OCI-LY1 (cell line): ENCODE measurements at regions not wholly inside any gene's neighbourhood (a gene's known extent, or its start where the extent isn't known, plus 50 kb on each side); places are given as distances from the start of the nearest gene placed in this dataset.

Experiments used
- H2AFZ ChIP-seq: fragments of 200-600 bp; sonication (generic), shearing (Covaris generic); 2 replicates; pipeline ENCODE4 v1.6.0; 2014; ENCODE audit warnings: antibody characterized with exemption, mild to moderate bottlenecking, low read length
- H3F3A ChIP-seq: fragments of 200-600 bp; sonication (generic), shearing (Covaris generic); 2 replicates; pipeline ENCODE4 v1.6.0; 2014; ENCODE audit warnings: mild to moderate bottlenecking, antibody characterized with exemption, low read length, moderate library complexity; ENCODE audit not compliant: insufficient read depth
- H3K27ac ChIP-seq: fragments of 200-600 bp; sonication (generic); 2 replicates; pipeline ENCODE4 v1.5.1; 2014; ENCODE audit warnings: low read length, mixed run types, mild to moderate bottlenecking, low read depth; ENCODE audit not compliant: poor library complexity, severe bottlenecking
- H3K27me3 ChIP-seq: fragments of 200-600 bp; sonication (generic); 2 replicates; pipeline ENCODE4 v1.6.0; 2014; ENCODE audit warnings: antibody characterized with exemption, mild to moderate bottlenecking, low read length, moderate library complexity; ENCODE audit not compliant: insufficient read depth
- H3K36me3 ChIP-seq: fragments of 200-600 bp; sonication (generic); 2 replicates; pipeline ENCODE4 v1.6.1; 2014; ENCODE audit warnings: mild to moderate bottlenecking, antibody characterized with exemption, low read length, moderate library complexity, mixed read lengths; ENCODE audit not compliant: insufficient read depth
- H3K4me1 ChIP-seq: fragments of 200-600 bp; sonication (generic); 2 replicates; pipeline ENCODE4 v1.5.1; 2014; ENCODE audit warnings: mild to moderate bottlenecking, low read length, moderate library complexity; ENCODE audit not compliant: insufficient read depth, severe bottlenecking
- H3K4me2 ChIP-seq: fragments of 200-600 bp; sonication (generic), shearing (Covaris generic); 2 replicates; pipeline ENCODE4 v1.6.1; 2014; ENCODE audit warnings: low read length
- H3K4me3 ChIP-seq: fragments of 200-600 bp; sonication (generic); 2 replicates; pipeline ENCODE4 v1.5.1; 2014; ENCODE audit warnings: low read length, low read depth, mild to moderate bottlenecking, mixed read lengths; ENCODE audit not compliant: poor library complexity, severe bottlenecking
- H3K79me2 ChIP-seq: fragments of 200-600 bp; shearing (Covaris generic); 2 replicates; pipeline ENCODE4 v1.6.1; 2016; ENCODE audit warnings: mixed run types, low read length, mixed read lengths; ENCODE audit not compliant: insufficient read depth
- H3K9ac ChIP-seq: fragments of 200-600 bp; sonication (generic), shearing (Covaris generic); 2 replicates; pipeline ENCODE4 v1.6.1; 2014; ENCODE audit warnings: mild to moderate bottlenecking, low read length, mixed read lengths
- H3K9me2 ChIP-seq: fragments of 200-600 bp; sonication (generic), shearing (Covaris generic); 2 replicates; pipeline ENCODE4 v1.6.1; 2014; ENCODE audit warnings: low read depth, mild to moderate bottlenecking, low read length, mixed read lengths
- H3K9me3 ChIP-seq: fragments of 200-600 bp; shearing (Covaris generic); 2 replicates; pipeline ENCODE4 v1.6.1; 2014; ENCODE audit warnings: low read length, mixed read lengths
- H4K20me1 ChIP-seq: fragments of 200-600 bp; sonication (generic), shearing (Covaris generic); 2 replicates; pipeline ENCODE4 v1.6.0; 2016; ENCODE audit warnings: mild to moderate bottlenecking, low read length; ENCODE audit not compliant: insufficient read depth
- CTCF ChIP-seq: fragments of 200-600 bp; sonication (generic), shearing (Covaris generic); IDR thresholded peaks from 2 replicates; pipeline ENCODE4 v1.5.1; 2017; ENCODE audit warnings: mild to moderate bottlenecking, antibody characterized with exemption, low read length, moderate library complexity, mixed read lengths
- EZH2 ChIP-seq: fragments of 200-600 bp; sonication (generic), shearing (Covaris generic); IDR thresholded peaks from 2 replicates; pipeline ENCODE4 v1.8.0; 2017; ENCODE audit warnings: borderline replicate concordance, mixed run types, mild to moderate bottlenecking, antibody characterized with exemption, low read length, moderate library complexity, mixed read lengths

- H3K4me1 ChIP-seq = no peaks in the 10 kb centered on the region
- no peak overlapping the region for H3K27ac ChIP-seq
Measured at GRCh38 chr3:40876009-40876408, 323.3 kb upstream of the CTNNB1 start.

GRCh38 chr3:40876496-40876895, 322.8 kb upstream of the CTNNB1 start:
- TF ChIP-seq EZH2 (no peak), CTCF (no peak)
- H3K9me2 ChIP-seq = no peaks in the 10 kb centered on the region
- no peaks in the 10 kb centered on the region for H3K4me1 ChIP-seq
- H3K27ac ChIP-seq = no peak overlapping the region
- no peaks in the 10 kb centered on the region for H3K9me3 ChIP-seq
- no peak overlapping the region for H3K4me2 ChIP-seq
- no peaks in the 10 kb centered on the region for H3F3A ChIP-seq
- no peaks in the 10 kb centered on the region for H3K79me2 ChIP-seq
- H4K20me1 ChIP-seq = no peaks in the 10 kb centered on the region
- H3K36me3 ChIP-seq = no peaks in the 10 kb centered on the region
- no peak overlapping the region for H2AFZ ChIP-seq
- 0 out of 2 replicates have a peak, but pooled peaks cover 3% of the 10 kb centered on the region for H3K27me3 ChIP-seq
- no peak overlapping the region for H3K4me3 ChIP-seq
- H3K9ac ChIP-seq = no peak overlapping the region

More at GRCh38 chr3:40876009-40876408, 323.3 kb upstream of the CTNNB1 start:
- no peak overlapping the region for H3K9ac ChIP-seq
- H3K9me2 ChIP-seq = no peaks in the 10 kb centered on the region
- no peaks in the 10 kb centered on the region for H3K79me2 ChIP-seq
- no peak overlapping the region for H3K4me3 ChIP-seq
- H3F3A ChIP-seq = no peaks in the 10 kb centered on the region
- H4K20me1 ChIP-seq = no peaks in the 10 kb centered on the region
- no peaks in the 10 kb centered on the region for H3K9me3 ChIP-seq
- no peak overlapping the region for H2AFZ ChIP-seq
- H3K4me2 ChIP-seq = no peak overlapping the region
- no peak for TF ChIP-seq EZH2
- no peak for TF ChIP-seq CTCF
- no peaks in the 10 kb centered on the region for H3K36me3 ChIP-seq
- H3K27me3 ChIP-seq = 0 out of 2 replicates have a peak, but pooled peaks cover 3% of the 10 kb centered on the region

- no peaks in the 10 kb centered on the region for H3K4me1 ChIP-seq
- no peaks in the 10 kb centered on the region for H3K9me2 ChIP-seq
- no peaks in the 10 kb centered on the region for H3K79me2 ChIP-seq
- no peaks in the 10 kb centered on the region for H3K36me3 ChIP-seq
- no peaks in the 10 kb centered on the region for H3F3A ChIP-seq
- no peaks in the 10 kb centered on the region for H3K9me3 ChIP-seq
- H3K4me2 ChIP-seq = no peak overlapping the region
- no peak overlapping the region for H2AFZ ChIP-seq
- H3K4me3 ChIP-seq = no peak overlapping the region
- no peaks in the 10 kb centered on the region for H4K20me1 ChIP-seq
- no peak for TF ChIP-seq EZH2
- TF ChIP-seq CTCF = no peak
- H3K9ac ChIP-seq = no peak overlapping the region
- no peak overlapping the region for H3K27ac ChIP-seq
- H3K27me3 ChIP-seq = 0 out of 2 replicates have a peak, but pooled peaks cover 3% of the 10 kb centered on the region
Measured at GRCh38 chr3:40877631-40878463, 321.5 kb upstream of the CTNNB1 start.
